ACC112 (cell line): ENCODE measurements at regions not wholly inside any gene's neighbourhood (a gene's known extent, or its start where the extent isn't known, plus 50 kb on each side); places are given as distances from the start of the nearest gene placed in this dataset.

Experiments
- H2AFZ ChIP-seq: fragments of 200-600 bp; sonication (generic); one replicate; pipeline ENCODE4 v1.6.0; 2017; ENCODE audit warnings: antibody characterized with exemption, low read length; ENCODE audit not compliant: unreplicated experiment
- H3K27ac ChIP-seq: fragments of 200-600 bp; sonication (generic); 2 replicates; pipeline ENCODE4 v1.5.1; 2014; ENCODE audit warnings: low read depth, mild to moderate bottlenecking, antibody characterized with exemption, low read length, moderate library complexity
- H3K27me3 ChIP-seq: fragments of 200-600 bp; sonication (generic); 2 replicates; pipeline ENCODE4 v1.6.1; 2014; ENCODE audit warnings: mild to moderate bottlenecking, antibody characterized with exemption, low read length, moderate library complexity, mixed read lengths; ENCODE audit not compliant: insufficient read depth
- H3K36me3 ChIP-seq: fragments of 200-600 bp; sonication (generic); 2 replicates; pipeline ENCODE4 v1.6.1; 2016; ENCODE audit warnings: mild to moderate bottlenecking, antibody characterized with exemption, low read length, moderate library complexity, mixed read lengths; ENCODE audit not compliant: insufficient read depth
- H3K4me1 ChIP-seq: fragments of 200-600 bp; sonication (generic); one replicate; pipeline ENCODE4 v1.6.1; 2016; ENCODE audit warnings: low read length, mixed read lengths; ENCODE audit not compliant: insufficient read depth, unreplicated experiment, control insufficient read depth
- H3K4me3 ChIP-seq: fragments of 200-600 bp; sonication (generic); 2 replicates; pipeline ENCODE4 v1.5.1; 2014; ENCODE audit warnings: mild to moderate bottlenecking, low read depth, low read length
- H3K79me2 ChIP-seq: fragments of 200-600 bp; sonication (generic); one replicate; pipeline ENCODE4 v1.6.0; 2016; ENCODE audit warnings: low read length; ENCODE audit not compliant: control insufficient read depth, unreplicated experiment, insufficient read depth

- no peak overlapping the region for H3K27ac ChIP-seq
- H3K4me1 ChIP-seq: peaks cover 8% of the 10 kb centered on the region
- H3K36me3 ChIP-seq: no peaks in the 10 kb centered on the region
- H3K27me3 ChIP-seq: no peaks in the 10 kb centered on the region; the same call in 1 of the 2 replicates
- H3K4me3 ChIP-seq: no peak overlapping the region
- H2AFZ ChIP-seq: no peak overlapping the region
- H3K79me2 ChIP-seq: no peaks in the 10 kb centered on the region
Measured at GRCh38 chr5:135085936-135086725, 52.1 kb upstream of the PITX1 start.

GRCh38 chr5:135085133-135085935 lies 51.3 kb upstream of the PITX1 start:
- Histone ChIP-seq H3K79me2 (no peaks in the 10 kb centered on the region), H2AFZ (no peak overlapping the region), H3K27me3 (no peaks in the 10 kb centered on the region; the same call in 1 of the 2 replicates), H3K36me3 (no peaks in the 10 kb centered on the region), H3K27ac (no peak overlapping the region), H3K4me3 (no peak overlapping the region), H3K4me1 (peaks cover 8% of the 10 kb centered on the region)
